HG02798 (cell line): ENCODE measurements at regions not wholly inside any gene's neighbourhood (a gene's known extent, or its start where the extent isn't known, plus 50 kb on each side); places are given as distances from the start of the nearest gene placed in this dataset.

Source experiments
- ATAC-seq: cut with Tn5 transposase; IDR thresholded peaks from one replicate; pipeline ENCODE4 v1.9.1; 2021; ENCODE audit warnings: mild to moderate bottlenecking; ENCODE audit not compliant: unreplicated experiment, poor library complexity

DNA sequence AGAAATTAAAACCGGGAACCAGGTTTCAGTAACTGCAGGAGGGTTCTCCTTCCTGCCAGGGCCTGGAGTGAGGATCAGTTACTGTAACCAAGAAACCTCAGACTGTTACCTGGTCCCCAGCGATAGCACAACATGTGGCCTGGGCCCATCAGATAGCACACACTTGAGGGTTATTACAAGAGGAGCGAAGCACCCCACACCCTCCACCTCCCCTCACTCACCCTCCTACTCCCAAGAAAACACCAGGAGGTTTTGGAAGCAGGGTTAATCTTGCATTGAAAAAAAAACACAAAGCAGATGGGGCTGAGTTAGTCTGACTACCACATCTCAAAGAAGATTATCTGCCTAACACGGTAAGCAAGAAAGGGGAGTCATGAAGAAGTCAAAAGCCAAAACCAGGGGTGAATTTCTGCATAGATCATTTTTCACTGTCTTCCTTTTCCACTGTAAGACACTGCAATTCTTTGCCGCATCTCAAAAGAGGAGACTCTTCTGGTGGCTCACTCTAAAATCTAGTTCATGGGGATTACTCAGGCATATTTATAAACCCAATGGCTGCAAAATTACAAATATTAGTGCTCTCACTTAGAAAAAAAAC lies 75.9 kb upstream of the DOCK9 start:
- no peak for ATAC-seq

DNA sequence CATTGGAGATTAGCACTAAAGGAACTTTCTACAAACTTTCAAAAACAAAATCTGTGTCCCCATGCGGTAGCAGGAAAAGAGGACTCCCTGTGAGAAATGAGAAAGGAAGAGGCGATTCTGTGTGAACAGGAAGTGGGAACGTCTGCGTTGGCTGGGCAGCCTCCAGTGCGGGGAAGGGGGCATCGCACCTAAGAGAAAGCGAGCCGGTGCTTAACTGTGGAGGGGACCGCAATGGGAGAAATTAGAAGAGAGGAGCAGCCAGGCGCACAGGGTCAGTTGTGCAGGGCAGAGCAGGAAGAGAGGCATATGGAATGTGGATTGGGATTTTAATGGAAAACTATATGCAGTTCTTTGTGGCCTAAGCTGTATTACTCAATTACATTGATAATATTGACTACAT lies 77.4 kb upstream of the DOCK9 start:
- no peak for ATAC-seq

DNA sequence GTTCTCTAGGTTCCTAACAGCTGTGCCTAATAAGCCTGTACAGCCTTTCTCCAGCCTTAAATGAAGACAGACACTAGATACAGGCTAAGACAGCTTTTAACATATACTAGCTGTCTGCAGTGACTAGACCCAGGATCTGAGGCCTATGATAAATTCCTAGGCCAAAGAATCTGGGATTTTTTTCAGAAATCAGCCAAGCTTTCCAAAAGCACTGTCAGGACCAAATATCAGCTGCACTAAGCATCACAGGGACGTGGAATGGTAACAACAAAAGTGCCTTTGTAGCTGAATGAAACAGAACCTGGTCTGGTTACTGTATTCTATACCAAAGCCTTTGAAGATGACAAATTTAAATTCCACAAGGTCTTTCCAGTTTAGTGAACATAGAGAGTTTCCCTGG lies 77.9 kb upstream of the DOCK9 start:
- no peak for ATAC-seq

DNA sequence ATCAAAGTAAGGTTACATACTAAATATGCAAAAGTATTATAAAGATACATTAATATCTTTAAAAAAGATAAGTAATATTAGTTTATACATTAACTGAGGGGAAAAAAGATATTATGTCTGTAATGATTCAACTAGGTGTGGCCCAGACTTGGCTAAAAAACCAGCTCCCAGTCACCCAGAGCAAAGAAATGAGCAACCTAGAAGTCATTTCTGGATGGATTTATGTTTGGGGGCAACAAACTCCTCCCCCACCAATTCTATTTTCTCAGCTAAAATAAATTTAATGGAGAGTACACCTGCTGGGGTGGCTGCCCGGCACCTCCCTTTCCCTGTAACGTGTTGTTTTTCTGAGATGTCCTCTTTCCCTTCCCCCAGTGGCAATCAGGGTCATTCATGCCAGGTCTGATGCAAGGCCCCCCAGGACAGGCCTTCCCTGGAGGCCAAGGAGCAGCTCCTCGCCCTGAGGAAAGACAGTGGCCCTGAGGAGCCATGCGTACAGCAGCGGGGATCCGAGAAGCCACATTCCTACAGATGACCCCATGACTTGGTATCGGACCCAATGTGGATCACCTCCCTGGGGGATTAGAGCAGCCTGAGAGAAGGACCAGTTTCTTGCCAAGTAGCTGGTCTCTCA lies 78.6 kb upstream of the DOCK9 start:
- no peak for ATAC-seq

DNA sequence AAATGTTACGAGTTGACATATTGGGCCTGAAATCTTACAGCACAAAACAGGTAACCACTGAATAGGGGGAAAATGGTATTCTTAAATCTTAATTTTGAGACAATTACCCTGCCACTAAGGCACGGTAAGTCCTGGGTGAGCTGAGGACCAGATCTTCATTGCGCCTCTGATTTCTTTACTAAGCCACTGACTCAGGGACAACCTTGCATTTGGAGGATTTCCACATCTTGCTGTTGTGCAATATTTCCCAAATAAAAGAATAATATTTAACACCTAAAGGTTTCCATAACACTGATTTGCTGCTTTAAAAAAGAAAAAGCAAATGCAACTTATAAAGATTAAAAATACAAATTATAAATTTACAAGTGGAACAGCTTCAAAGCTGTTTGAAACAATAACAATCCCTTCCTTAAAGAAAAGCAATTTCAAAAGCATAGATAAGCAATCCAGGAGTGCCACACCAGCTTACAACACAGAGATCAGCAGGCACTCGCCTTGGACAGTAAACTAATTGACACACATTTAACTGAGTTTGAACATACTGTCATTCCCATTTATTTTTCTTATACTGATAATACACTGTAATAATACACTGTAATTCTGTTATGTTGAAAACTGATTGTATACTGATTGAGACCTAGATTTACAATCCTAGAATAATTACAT lies 79.6 kb upstream of the DOCK9 start:
- ATAC-seq, result no peak

DNA sequence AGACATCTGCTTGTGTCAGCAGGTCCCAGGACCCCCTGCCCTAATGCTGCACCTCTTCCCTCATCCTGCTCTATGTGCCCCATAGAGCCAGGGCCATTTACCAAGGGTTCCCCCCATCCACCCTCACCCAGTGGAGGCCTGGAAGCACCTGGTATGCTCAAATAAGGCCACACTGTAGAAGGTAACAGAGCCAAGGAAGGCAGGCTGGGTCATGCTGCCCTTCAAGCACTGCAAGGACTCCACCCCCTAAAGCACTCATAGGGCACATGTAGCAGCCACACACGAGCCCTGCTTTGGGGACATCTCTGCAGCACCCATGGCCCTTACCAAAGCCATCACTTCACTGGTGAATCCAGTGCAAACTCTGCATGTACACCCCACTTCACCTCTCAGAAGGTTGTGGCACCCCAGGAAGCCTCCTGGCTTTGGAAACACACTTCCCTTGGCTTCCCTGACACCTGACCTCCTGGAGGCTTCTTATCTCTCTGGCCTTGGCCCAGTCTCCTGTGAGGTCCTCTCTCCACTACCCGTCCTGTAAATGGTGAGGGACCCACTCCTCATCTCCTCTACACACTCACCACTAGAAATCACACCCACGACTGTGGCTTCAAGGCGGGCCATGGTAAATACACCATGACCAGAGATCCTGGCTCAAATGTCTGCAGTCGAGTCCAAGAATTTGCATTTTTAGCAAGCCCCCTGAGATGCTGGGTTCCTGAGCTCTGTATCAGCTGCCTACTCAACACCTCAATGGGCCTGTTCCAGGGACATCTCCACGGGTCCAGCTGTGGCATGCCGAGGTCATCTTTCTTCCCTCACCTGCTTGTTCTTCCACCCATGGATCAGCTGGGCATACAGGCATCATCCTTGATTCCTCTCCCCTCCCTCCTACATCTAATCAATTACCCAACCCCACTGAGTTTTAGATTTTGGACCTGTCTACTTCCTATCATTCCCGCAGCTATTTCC lies 80.9 kb upstream of the DOCK9 start:
- no peak for ATAC-seq

DNA sequence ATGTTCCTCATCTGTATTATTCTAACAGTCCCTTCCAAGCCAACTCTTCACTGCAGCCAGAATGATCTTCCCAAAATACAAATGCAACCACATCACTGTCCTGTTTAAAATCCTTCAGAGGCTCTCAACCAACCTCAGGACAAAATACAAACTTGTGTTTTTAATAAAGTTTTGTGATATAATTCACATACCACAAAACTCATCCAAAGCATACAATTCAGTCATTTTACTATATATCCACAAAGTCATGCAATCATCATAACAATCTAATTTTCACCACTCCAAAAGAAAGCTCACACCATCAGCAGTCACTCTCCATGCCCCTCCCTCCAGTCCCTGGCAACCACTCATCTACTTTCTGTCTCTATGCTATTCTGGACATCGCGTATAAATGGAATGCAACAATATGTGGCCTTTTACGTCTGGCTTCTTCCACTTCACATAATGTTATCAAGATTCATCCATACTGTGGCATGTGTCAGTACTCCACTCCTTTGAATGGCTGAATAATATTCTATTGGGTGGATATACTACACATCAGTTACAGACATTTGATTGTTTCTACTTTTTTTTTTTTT lies 81.7 kb upstream of the DOCK9 start:
- no peak for ATAC-seq

DNA sequence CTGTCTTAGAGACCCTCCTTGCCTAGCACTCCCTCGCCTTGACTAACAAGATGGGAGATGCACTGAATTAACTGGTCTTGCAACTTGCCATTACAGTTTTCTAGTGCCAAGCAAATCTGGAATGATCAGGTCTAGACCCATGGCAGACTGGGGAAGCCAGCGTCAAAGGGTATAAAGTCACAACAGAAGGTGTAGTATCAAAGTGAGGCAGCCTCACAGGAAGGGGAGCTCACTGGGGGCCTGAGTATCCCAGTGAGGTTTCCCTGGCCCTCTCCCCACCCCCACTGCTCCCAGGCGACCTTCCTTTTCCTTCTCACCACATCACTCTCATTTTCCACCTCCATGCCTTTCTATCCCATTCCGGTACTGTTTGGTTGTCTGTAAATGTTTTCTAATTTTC lies 83.5 kb upstream of the DOCK9 start:
- no peak for ATAC-seq

DNA sequence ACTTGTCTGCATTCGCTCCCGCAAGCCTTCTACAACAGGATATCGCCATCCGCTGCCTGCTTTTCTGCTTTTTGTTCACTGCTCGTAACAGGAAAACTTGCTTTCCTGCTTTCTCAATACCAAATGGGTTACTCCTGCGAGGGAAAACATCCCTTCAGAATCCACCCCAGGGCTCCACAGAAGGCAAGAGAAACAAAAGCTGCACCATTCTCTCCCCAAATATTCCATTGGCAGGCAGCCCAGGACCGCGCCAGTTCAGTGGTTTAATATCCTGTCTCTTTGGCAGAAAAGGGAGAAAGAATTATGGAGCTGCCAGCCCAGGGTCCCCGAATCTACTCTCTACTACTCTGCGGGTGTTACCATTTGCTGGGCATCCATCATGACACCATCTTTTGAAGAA lies 84.7 kb upstream of the DOCK9 start:
- ATAC-seq, result no peak

DNA sequence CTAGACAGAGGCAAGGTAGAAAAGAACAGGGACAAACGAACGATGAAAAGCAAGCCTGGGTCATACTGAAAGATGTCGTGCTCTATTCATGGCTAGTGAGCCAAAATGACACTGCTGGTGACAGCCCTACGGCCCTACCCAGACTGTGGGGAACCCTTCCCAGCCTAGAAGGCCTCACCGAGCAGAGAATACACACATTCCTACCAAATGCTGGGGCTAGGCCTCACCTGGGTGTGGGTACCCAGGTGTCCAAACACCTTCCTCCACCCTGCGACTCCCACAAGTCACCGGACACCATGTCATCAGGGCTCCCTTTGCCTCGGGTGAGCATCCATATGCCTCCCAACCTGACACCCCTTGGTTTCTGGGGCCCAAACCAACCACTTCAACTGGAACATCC lies 85.3 kb upstream of the DOCK9 start:
- ATAC-seq, result no peak

DNA sequence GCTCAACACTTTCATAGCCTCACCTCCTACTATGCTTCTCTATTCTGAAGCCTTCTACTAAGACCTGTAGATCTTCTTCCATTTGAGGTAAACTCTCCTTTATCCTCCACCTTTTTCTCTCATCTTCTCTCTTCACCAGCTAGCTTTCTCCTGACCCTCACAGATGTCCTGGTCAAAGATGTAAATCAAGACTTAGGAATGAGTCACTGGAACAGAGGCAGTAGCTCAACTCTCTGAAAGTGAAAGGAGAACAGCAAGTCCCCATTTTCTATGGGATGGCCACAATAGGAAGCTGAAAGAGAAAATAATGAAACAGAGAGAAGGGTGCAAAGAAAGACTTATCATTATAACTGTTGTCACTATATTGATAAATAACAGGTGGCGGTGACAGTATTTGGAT lies 86.1 kb upstream of the DOCK9 start:
- ATAC-seq, result no peak

DNA sequence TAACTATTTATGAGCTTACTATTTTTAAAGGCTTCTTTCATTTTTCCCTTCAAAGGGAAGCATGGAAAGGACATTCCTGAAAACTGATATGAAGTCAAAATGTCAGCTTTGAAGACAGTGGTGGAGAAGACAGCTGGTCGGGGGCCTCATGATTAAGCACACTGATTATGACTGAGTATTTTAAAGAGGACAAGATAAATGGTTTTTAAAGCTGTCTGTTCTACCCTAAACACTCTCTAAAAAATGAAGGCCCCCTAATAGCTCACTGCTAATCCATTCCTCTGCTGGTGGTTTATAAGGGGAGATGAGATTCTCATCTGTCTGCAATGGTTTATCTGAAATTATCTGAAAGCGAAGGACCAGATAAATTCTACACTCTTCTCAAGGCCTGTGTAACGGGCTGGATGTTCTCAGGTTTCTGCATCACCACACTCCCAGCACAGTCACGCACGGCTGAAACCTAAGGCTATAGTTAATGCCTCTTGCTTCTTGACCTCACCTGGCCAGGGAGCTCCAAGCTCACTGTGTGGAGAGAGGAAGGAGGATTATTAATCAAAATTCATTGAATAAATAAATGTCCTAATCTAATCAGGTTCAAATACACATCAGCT lies 86.9 kb upstream of the DOCK9 start:
- no peak for ATAC-seq

DNA sequence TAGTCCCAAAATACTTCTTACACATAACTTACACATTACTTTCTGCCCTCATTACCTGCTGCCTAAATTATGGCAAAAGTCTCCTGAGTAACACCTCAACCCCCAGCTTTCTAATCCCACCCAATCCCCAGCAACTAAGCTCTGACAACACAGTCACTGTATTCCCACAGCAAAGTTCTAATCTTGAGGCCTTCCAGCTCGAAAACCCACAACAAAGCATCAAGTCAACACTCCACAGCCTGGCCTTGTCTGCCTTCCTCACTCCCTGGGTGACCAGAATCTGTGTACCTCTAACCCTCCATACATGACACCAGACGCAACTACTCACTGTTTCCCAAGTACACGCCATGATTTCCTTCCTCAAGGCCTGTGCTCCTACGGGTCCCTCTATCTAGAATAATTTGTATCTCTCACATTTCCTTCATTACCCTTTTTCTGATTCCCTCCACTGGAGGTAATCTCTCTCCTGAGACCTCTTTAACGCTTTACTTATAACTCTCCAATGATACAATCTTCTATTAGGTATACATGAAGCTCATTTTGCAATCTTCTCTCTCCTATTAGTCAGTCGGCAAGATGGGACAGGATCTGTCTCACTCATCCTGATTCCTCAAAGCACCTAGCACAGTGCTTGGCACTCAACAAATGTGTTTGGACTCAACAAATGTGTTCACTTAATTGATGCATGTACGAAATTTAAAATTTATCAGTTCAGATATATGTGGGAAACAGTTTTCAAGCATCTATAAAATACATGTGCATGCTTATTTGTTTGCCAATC lies 87.6 kb upstream of the DOCK9 start:
- no peak for ATAC-seq

DNA sequence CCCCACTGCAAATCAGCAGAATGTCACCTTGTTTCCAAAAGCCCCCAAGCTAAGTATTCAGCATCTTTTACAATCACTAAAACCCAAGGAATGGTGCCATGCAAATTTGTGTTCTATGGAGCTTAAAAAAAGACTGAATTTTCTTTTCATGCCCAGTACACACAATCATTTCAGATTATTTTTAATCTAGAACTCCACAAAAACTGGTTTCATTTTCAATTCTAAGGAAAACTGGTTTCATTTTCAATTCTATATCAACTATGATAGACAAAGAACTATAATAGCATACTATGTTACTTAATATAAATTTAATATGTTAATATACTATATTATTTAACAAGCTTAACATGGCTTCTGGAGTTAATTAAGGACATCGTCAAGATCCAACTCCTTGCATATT lies 88.4 kb upstream of the DOCK9 start:
- no peak for ATAC-seq

DNA sequence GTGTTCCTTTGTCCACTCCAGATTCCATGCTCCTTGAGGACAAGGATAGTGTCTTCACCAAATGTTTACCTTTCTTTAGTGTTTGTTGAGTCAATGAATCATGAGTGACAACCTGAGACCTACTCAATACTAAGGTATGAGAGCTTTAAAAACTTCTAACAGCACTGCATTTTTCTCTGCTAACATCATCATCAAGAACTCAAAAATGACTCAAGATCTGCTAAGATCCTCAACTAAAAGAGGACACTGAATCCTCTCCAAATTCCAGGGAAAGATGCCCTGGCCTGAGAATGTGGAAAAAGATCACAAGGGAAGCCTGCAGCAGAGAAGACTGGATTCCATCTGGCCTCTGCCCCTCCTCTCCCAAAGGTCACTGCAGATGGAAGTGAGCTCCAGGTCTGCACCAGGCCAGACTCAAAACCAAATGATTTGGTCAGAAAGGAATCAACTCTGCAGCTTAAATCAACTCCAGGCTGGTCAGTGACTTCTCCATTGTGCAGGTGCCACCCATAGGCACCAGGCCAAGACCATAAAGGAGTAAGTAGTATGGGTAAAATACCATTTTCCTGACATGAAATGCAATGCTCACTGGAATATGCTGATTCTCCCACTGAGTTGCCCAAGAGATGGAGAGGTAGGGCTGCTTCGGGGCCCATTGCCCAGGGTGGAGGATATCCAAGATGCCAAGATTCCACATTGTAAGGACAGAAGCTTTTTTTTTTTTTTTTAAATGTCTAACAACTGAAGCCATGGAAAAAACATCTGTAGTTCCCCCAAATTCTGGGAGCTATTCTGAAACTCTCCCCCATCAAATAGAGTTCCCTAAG lies 89.5 kb upstream of the DOCK9 start:
- no peak for ATAC-seq

DNA sequence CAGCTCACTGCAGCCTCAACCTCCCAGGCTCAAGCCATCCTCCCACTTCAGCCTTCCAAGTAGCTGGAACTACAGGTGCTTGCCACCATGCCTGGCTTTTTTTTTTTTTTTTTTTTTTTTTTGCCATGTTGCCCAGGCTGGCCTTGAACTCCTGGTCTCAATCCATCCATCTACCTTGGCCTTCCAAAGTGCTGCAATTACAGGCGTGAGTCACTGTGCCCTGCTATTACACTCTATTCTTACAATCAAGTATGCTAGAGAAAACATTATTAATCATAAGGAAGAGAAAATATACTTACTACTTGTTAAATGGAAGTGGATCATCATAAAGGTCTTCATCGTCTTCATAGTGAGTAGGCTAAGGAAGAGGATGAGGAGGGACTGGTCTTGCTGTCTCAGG lies 93.3 kb upstream of the DOCK9 start:
- ATAC-seq, result no peak

DNA sequence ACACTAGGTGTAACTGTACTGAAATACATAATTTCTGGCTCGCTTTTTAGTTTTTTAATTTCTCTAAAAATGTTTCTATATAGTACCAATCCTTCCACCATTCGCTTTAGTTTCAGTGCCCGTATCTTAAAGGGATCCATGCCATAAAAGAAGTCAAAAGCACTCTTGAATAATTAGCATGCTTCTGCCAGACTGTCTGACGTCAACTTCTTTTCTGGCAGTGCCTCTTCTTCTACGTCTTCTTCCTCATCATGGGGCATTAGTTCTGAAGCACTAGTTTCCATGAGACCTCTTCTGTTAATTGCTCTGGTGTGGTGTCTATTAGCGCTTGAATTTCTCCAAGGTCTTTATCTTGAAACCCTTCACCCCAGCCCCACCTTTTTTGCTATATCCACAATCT lies 93.8 kb upstream of the DOCK9 start:
- ATAC-seq, result no peak

DNA sequence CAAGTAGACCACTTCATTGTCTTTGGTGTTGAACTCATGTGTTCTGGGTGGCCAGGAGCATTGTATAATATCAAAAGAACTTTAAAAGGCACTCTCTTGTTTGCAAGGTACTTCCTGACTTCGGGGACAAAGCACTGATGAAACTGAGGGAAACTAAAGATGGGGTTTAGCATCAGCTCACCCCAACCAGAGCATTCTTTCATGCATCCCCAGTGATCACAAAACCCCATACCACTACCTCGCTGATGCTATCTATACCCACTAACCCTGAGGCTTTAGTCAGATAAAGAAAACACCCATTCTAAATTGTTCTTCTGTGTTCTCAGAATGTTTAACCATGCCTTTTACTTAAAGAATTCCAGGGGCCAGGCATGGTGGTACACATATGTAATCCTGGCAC lies 94.5 kb upstream of the DOCK9 start:
- no peak for ATAC-seq

DNA sequence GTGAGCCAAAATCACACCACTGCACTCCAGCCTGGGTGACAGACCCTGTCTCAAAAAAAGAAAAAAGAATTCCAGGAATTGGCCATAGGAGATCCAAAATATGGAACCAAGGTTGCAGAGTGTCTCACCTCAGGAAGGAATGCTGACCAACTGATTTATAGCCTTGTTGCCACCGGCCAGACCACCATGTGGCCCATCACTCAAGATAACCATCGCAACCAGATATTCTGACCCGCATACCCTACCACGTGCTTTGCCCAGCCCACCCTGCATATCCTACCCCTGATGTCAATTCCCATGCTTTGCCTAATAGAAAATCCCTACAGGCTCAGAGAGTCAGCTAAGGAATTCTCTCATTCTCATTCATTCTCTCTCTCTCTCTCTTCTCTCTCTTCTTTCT lies 95.1 kb upstream of the DOCK9 start:
- no peak for ATAC-seq
